CD14-positive monocyte (primary cell): ENCODE measurements at regions not wholly inside any gene's neighbourhood (a gene's known extent, or its start where the extent isn't known, plus 50 kb on each side); places are given as distances from the start of the nearest gene placed in this dataset.

Experiments used
- DNase-seq, 3 donors: peaks; one replicate each; pipeline ENCODE4 v3.0.0-alpha.2; 2011 to 2022
- H2AFZ ChIP-seq: 2 replicates; pipeline ENCODE4 v1.6.0; 2012; ENCODE audit warnings: mild to moderate bottlenecking, low read depth, low read length, inconsistent platforms; ENCODE audit not compliant: insufficient read depth, poor library complexity, severe bottlenecking
- H3K27ac ChIP-seq, 2 donors: 1 replicate in 1 of 2; 2 replicates in 1 of 2; pipeline ENCODE4 v1.5.1; 2012 to 2013; ENCODE audit warnings: low read length in 2 of 2, control low read depth in 1 of 2, inconsistent platforms in 1 of 2, low read depth in 1 of 2, mild to moderate bottlenecking in 1 of 2
- H3K27me3 ChIP-seq, 2 donors: one replicate each; pipeline versions ENCODE4 v1.6.0 to v1.6.1; 2011 to 2013; ENCODE audit warnings: low read length in 2 of 2; ENCODE audit not compliant: control insufficient read depth in 2 of 2, insufficient read depth in 2 of 2
- H3K36me3 ChIP-seq, 2 donors: replicated peaks in 1 of 2; 1 replicate in 1 of 2; 2 replicates in 1 of 2; pipeline versions ENCODE4 v1.5.1 to v1.6.1; 2012 to 2013; ENCODE audit warnings: low read length in 2 of 2, control low read depth in 1 of 2, inconsistent platforms in 1 of 2, mild to moderate bottlenecking in 1 of 2; ENCODE audit not compliant: insufficient read depth in 2 of 2, control insufficient read depth in 1 of 2
- H3K4me1 ChIP-seq, 2 donors: 1 replicate in 1 of 2; 2 replicates in 1 of 2; pipeline versions ENCODE4 v1.5.1 to v1.6.1; 2012 to 2013; ENCODE audit warnings: low read length in 2 of 2, control low read depth in 1 of 2, inconsistent platforms in 1 of 2, mild to moderate bottlenecking in 1 of 2, moderate library complexity in 1 of 2; ENCODE audit not compliant: insufficient read depth in 2 of 2, control insufficient read depth in 1 of 2
- H3K4me2 ChIP-seq: replicated peaks from 2 replicates; pipeline ENCODE3; 2012; ENCODE audit warnings: low read length, moderate library complexity, mild to moderate bottlenecking; ENCODE audit not compliant: poor library complexity, severe bottlenecking; ENCODE audit errors: extremely low read depth
- H3K4me3 ChIP-seq, 3 experiments: fragments of 200-600 bp in 1 of 3; sonication (generic) in 1 of 3; replicated peaks in 1 of 3; 1 replicate in 2 of 3; 2 replicates in 1 of 3; pipeline ENCODE4 v1.5.1; 2011 to 2013; ENCODE audit warnings: low read length in 3 of 3, mild to moderate bottlenecking in 3 of 3, control low read depth in 2 of 3, low read depth in 2 of 3, inconsistent platforms in 1 of 3, moderate library complexity in 1 of 3
- H3K79me2 ChIP-seq: 2 replicates; pipeline ENCODE4 v1.6.0; 2012; ENCODE audit warnings: mild to moderate bottlenecking, control low read depth, inconsistent platforms, low read length, moderate library complexity; ENCODE audit not compliant: insufficient read depth
- H3K9ac ChIP-seq: 2 replicates; pipeline ENCODE4 v1.6.0; 2017; ENCODE audit warnings: low read length, mild to moderate bottlenecking; ENCODE audit not compliant: insufficient read depth, poor library complexity, severe bottlenecking
- H3K9me3 ChIP-seq, 2 donors: replicated peaks in 1 of 2; 1 replicate in 1 of 2; 2 replicates in 1 of 2; pipeline versions ENCODE4 v1.5.1 to v1.6.1; 2012 to 2013; ENCODE audit warnings: low read length in 2 of 2, control low read depth in 1 of 2; ENCODE audit not compliant: control insufficient read depth in 1 of 2, insufficient read depth in 1 of 2
- H4K20me1 ChIP-seq: 2 replicates; pipeline ENCODE4 v1.6.0; 2012; ENCODE audit warnings: mild to moderate bottlenecking, low read length, control low read depth, moderate library complexity; ENCODE audit not compliant: insufficient read depth
- H3K27ac Mint-ChIP-seq, 7 donors: one replicate each; pipeline ENCODE4 v1.8.0; 2020; ENCODE audit warnings: mild to moderate bottlenecking in 7 of 7, mixed read lengths in 7 of 7, moderate library complexity in 6 of 7, inconsistent platforms in 2 of 7
- H3K27me3 Mint-ChIP-seq, 3 donors: one replicate each; pipeline ENCODE4 v1.8.0; 2021 to 2022; ENCODE audit warnings: low read depth in 3 of 3, mild to moderate bottlenecking in 3 of 3, mixed read lengths in 3 of 3, moderate library complexity in 3 of 3, inconsistent platforms in 1 of 3
- H3K36me3 Mint-ChIP-seq, 2 donors: one replicate each; pipeline ENCODE4 v1.8.0; 2020; ENCODE audit warnings: mixed read lengths in 2 of 2, inconsistent platforms in 1 of 2, mild to moderate bottlenecking in 1 of 2
- H3K4me1 Mint-ChIP-seq: one replicate; pipeline ENCODE4 v1.8.0; 2020; ENCODE audit warnings: mild to moderate bottlenecking, mixed read lengths
- H3K4me3 Mint-ChIP-seq, 2 donors: one replicate each; pipeline ENCODE4 v1.8.0; 2020; ENCODE audit warnings: mild to moderate bottlenecking in 2 of 2, mixed read lengths in 2 of 2, moderate library complexity in 1 of 2
- H3K9me3 Mint-ChIP-seq, 7 donors: one replicate each; pipeline ENCODE4 v1.8.0; 2020 to 2022; ENCODE audit warnings: mixed read lengths in 7 of 7, mild to moderate bottlenecking in 6 of 7, moderate library complexity in 6 of 7, inconsistent platforms in 2 of 7
- WGBS: methylation state at CpG from one replicate; pipeline ENCODE4 v1.1.5; 2013; ENCODE audit warnings: missing lambda C conversion rate; ENCODE audit not compliant: insufficient coverage; 5-methylcytosine and 5-hydroxymethylcytosine counted together
- intact Hi-C, 2 donors: fragments of 100-400 bp; cut with micrococcal nuclease; formaldehyde crosslinking; loops; one replicate each; pipeline versions ENCODE4 v1.15.0 to v1.15.1; 2023
- TF ChIP-seq, protein P1 (sequence below): fragments of 200-600 bp; IDR thresholded peaks from one replicate; pipeline ENCODE4 v1.8.0; 2022; ENCODE audit warnings: antibody characterized with exemption, mild to moderate bottlenecking

DNA sequence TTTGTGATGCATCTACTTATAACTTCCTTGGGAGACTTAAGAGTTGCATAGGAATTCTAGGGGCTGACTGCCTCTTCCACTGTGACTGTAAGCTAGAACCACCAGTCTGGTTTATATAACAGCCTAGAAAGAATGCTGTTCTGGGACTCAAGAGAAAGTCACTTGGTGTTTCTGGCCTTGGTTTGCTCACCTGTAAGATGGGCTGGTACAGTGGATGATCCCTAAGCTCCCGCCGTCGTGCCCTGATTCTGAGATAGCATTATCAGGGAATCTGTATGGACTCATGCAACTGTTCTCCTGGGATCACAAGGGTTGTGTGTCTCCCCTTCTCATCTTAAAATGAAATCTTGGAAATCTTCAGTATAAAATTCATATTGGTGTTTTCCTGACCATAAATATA is 100.6 kb downstream of the LYZL1 start:
- no peak for DNase-seq
- no peaks in the 10 kb centered on the region for H3K4me1 Mint-ChIP-seq
- no peak overlapping the region for H3K4me3 Mint-ChIP-seq
- no peak overlapping the region for H3K27ac ChIP-seq
- no peaks in the 10 kb centered on the region for H3K4me1 ChIP-seq
- H3K4me2 ChIP-seq = no peak overlapping the region
- TF ChIP-seq, protein P1, sequence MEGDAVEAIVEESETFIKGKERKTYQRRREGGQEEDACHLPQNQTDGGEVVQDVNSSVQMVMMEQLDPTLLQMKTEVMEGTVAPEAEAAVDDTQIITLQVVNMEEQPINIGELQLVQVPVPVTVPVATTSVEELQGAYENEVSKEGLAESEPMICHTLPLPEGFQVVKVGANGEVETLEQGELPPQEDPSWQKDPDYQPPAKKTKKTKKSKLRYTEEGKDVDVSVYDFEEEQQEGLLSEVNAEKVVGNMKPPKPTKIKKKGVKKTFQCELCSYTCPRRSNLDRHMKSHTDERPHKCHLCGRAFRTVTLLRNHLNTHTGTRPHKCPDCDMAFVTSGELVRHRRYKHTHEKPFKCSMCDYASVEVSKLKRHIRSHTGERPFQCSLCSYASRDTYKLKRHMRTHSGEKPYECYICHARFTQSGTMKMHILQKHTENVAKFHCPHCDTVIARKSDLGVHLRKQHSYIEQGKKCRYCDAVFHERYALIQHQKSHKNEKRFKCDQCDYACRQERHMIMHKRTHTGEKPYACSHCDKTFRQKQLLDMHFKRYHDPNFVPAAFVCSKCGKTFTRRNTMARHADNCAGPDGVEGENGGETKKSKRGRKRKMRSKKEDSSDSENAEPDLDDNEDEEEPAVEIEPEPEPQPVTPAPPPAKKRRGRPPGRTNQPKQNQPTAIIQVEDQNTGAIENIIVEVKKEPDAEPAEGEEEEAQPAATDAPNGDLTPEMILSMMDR = no peak
- H3K9ac ChIP-seq = no peak overlapping the region
- H3K27ac Mint-ChIP-seq = no peak overlapping the region
- H3K27me3 Mint-ChIP-seq = peaks cover 6% of the 10 kb centered on the region in 3 donors
- H2AFZ ChIP-seq = no peak overlapping the region
- H3K36me3 Mint-ChIP-seq = no peaks in the 10 kb centered on the region
- H3K4me3 ChIP-seq = no peak overlapping the region
- WGBS = 100% methylated on average over 3 of the region's 3 CpGs
- no peaks in the 10 kb centered on the region for H3K36me3 ChIP-seq
- no peaks in the 10 kb centered on the region for H3K9me3 ChIP-seq
- no peaks in the 10 kb centered on the region for H3K27me3 ChIP-seq
- no peaks in the 10 kb centered on the region for H3K79me2 ChIP-seq
- intact Hi-C loops = loop anchor here in 1 of 2 donors (5.0 kb wide), 1 partner anchor 63 kb away; no protein-coding TSS in a partner anchor
- no peaks in the 10 kb centered on the region for H4K20me1 ChIP-seq
- H3K9me3 Mint-ChIP-seq = peaks cover 0 to 2% (median 0%) of the 10 kb centered on the region in 7 donors

DNA sequence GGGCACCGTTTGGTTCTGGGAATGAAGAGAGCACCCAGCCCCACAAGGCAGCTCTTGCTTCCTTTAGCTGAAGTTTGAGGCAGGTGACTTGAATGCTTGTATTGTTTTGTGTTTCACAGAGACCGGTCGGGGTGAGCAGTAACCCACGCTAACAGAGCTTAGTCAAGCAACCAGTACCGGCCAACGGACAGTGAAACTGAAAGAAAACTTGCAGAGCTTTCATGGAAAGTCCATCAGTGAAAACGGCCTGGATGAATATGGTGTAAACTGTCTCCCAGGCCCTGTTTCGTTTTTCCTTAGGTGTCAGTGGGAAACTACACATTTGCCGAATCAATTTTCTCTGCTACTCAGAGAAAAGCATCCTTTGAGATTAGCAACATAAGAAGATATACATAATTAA is 101.1 kb downstream of the LYZL1 start:
- peaks cover 5 to 6% (median 6%) of the 10 kb centered on the region in 3 donors for H3K27me3 Mint-ChIP-seq
- Histone ChIP-seq H3K9ac (no peak overlapping the region), H3K4me2 (no peak overlapping the region), H4K20me1 (no peaks in the 10 kb centered on the region), H3K27ac (no peak overlapping the region), H3K4me3 (no peak overlapping the region), H3K79me2 (no peaks in the 10 kb centered on the region), H3K4me1 (no peaks in the 10 kb centered on the region), H3K27me3 (no peaks in the 10 kb centered on the region), H3K36me3 (no peaks in the 10 kb centered on the region), H2AFZ (no peak overlapping the region), H3K9me3 (no peaks in the 10 kb centered on the region)
- H3K27ac Mint-ChIP-seq = no peak overlapping the region
- 85% methylated on average over 7 of the region's 9 CpGs for WGBS
- DNase-seq = no peak
- H3K36me3 Mint-ChIP-seq = no peaks in the 10 kb centered on the region
- peaks cover 0 to 2% (median 0%) of the 10 kb centered on the region in 7 donors for H3K9me3 Mint-ChIP-seq
- intact Hi-C loops = loop anchor here in 1 of 2 donors (5.0 kb wide), 1 partner anchor 62 kb away; no protein-coding TSS in a partner anchor
- no peak overlapping the region for H3K4me3 Mint-ChIP-seq
- no peaks in the 10 kb centered on the region for H3K4me1 Mint-ChIP-seq
- TF ChIP-seq, protein P1 = no peak
